Eye (tissue), 1 donor: ENCODE measurements at regions not wholly inside any gene's neighbourhood (a gene's known extent, or its start where the extent isn't known, plus 50 kb on each side); places are given as distances from the start of the nearest gene placed in this dataset.
"Not testable (repeated sequence)": the region's sequence is repeated elsewhere in the genome, so short reads cannot be mapped to it uniquely, and the experiment has no call there.

Experiments used
- DNase-seq: peaks from one replicate; pipeline ENCODE4 v3.0.0-alpha.2; 2015

DNA sequence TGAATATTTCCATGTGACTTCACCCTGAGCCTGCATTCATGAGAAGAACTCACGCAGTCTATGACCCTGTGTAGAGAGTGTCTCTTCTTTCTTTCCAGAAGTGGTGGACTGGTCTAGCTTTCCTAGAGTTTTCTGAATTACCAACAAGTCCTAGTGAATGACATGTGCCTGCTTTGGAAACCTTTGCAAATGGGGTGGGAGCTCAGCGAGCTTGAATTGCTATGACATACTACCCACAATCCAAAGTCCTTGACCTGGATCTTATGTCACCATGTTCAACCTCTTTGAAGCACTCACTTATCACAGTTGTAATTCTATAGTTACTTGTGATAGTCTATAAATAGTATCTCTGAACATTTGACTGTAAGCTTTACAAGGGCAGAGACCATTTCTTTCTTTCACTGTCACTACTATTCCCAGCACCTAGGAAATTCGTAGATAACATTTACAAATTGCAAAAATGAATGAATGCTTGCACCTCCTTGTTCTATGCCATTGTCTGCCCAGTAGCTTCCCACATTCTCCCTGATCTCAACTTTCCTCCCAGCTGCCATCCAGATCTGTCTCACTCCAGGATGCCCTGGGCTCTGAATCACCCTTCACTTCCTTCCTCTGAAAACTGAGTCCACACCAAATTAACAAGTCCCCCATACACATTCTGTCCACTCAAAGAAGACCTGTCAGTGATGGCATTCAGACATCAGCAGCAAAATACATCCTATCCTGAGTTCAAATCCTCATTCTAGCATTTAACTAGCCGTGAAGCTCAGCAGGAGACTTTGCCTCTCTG, 201.9 kb upstream of the SESN3 start:
- DNase-seq, result no peak

DNA sequence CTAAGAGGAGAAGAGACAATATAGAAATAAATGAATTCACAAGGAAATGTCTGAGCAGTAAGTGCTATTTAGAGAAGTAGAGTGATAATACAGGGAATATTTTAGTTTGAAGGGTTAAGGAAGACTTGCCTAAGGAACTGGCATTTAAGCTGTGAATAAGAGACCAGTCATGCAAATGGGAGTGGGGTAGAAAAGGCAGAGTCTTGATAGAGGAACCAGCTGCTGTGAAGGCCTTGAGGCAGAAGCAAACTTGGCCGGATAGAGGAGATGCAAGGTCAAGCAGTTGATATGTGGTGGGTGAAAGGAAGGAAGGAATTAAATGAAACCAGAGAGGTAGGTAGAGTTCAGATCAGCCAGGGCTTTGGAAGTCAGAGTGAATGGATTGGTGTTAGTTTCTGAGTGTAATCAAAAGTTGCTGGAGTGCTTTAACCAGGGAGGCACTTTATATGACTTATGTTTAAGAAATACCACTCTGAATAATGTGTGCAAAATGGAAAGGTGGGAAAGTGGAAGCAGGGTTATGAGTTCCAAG, 198.4 kb upstream of the SESN3 start:
- DNase-seq, result no peak

DNA sequence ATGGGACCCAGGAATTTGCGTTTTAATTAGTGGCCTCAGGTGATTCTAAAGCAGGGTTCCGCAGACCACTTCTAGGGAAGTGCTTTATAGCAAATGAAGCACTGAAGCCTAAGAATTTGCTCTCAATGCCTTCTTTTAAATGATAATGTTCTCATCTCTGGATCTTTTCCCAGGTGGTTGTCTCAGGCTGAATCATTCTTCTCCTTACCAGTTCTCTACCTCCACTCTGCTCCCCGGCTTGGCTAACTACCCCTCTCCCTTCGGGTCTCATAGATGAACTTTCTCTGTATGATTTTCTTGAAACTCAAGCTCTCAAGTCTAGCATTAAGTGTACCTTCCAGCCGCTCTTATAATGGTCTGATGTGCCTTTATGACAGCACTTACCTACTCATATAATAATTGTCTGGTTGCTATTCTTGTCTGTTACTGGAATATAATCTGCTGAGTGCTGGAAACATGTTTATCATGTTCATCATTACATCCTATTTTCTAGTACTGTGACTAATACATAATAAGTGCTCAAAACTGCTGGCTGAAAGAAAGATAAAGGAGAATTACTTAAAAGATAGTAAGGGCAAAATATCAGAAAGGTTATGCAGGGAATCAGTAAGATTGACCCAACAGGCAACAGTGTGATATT, 195.9 kb upstream of the SESN3 start:
- DNase-seq, result no peak

DNA sequence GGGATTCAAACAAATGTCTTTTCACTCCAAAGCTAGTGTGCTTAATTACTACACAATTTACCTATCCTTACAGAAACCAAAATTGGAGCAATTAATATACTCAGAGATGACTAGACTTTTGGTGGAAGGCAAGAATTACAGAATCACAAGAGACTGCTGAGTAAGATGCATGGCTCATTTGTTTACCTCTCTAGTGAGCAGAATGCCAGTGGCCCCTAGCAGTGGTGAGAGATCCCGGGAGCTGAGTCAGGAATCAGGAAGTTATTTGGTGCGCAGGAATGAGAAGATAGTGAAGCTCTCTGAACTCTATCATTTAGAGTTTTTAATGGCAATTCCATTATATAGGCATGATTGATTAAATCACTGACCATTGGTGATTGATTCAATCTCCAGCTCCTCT, 188.9 kb upstream of the SESN3 start:
- DNase-seq, result no peak

DNA sequence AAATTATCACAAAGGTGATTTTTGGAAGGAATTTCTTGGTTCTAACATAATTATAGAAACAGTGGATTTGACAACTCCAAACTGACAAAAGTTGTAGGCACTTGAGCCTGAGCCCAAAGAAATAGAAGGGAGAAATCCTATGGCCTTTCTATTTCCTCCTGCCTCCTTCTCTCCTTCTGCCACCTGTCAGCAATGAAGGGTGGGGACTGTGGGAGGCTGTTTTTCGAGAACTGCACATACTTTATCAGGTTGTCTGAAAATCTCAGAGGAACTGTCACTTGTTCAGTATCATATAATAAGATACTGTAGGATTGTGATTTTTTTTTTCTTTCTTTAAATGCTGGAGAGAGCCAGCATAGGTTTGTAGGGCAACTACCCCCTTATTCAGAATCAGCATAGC, 187.9 kb upstream of the SESN3 start:
- DNase-seq, result no peak

DNA sequence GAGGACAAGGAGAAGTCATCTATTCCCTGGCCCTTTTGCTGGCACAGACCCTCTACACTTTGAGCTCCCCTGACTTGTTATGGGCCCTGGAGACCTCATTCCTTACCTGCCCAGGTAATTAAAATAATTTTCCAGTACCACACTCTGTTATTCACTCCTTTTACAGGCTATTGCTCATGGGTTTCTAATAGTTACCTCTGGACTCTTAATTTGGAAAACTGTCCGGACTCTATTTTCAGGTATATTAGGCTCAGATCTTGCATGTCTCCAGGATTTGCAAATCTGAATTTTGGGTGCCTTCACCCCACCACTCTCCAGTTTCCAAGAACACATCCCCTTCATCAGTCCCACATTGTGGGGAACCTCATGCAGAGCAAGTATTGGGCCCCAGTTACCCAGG, 186.8 kb upstream of the SESN3 start:
- DNase-seq, result no peak

DNA sequence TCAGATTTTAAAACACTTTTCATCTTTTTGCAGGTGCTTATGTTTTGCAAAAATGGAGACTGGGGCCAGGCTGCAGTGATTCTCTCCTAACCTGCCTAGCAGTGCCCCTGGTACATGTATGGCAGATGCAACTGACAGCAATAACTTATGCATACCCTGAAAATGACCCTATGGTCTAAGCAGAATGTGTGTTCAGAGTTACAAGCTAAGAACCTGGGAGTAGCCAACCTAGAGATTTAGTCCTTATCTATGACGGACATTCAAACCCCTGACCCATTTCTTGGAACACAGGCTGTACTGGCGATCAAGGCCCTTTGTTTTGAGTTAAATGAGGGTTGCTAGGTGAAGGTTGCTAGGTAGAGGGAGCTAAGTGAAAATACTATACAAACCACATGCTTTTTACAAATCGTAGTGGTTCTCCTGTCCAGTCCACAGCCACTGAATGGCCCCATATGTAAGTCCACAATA, 184.9 kb upstream of the SESN3 start:
- no peak for DNase-seq

DNA sequence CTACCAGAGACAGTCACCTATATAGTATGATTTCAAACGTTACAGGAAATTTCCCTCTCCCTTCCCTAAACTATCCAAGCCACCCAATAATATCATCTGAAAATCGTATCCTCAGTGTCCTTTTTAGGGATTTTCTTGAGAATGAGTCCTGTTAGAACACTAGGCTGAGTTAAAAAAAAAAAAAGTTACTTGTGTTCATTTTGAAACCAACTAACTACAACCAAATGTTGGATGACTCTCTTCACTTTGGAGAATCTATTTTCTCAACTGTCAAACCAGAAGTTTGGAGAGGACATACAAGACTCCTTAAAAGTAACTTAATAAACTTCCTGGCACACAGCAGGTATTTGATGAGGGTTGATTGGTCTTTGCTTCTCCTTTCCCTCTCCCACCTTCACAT, 183.2 kb upstream of the SESN3 start:
- no peak for DNase-seq

DNA sequence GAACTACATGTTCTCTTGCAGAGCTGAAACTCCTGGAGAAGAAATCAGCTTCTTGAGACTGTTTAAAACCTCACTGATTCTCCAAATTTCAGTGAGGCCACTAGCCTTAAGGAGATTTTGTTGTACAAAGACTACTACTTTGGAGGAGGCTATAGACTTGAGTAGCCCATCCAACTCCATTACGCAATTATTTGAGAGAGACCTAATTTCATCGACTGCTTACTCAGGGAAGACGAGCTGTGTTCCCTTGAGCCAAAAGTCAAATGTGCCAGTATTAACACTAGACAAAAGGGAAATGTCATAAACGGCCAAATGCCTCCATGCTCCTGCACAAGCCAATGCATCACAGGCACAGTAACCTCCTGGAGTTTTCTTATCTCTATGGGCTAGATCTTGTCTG, 182.8 kb upstream of the SESN3 start:
- no peak for DNase-seq

DNA sequence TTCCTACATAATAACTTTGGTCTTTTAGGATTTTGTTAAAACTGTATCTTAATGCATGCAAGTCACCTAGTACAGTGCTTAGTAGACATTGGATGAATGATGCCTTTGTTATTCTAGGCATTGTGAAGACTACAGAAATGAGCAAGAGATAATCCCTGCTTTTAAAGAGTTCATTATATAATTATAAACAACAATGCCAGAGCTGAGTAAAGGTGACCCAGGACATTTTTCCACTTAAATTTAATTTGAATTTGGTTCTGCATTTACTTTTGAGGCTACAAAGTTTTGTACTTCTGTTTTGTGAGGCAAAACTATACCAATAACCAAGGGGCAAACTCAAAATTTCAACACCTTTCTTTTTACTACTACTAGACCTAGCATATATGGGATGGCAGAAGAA, 182.0 kb upstream of the SESN3 start:
- no peak for DNase-seq

DNA sequence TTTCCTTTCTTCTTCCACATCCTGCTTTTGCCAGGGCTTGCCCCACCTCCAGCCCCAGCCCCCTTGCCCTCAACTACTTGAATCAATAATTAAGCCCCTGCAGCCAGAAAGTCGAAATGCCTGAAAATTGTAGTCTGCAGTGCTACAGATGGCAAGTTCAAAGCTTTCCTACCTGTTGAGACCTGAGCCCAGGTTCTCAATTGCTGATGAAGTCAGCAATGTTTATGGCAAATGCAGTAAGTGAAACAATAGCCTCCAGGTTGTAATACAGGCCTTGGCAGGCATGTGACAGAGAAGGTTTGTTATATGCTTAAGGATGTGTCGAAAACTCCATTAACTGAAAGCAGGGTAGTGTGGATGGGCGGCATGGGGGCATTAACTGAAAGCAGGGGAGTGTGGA, 181.1 kb upstream of the SESN3 start:
- DNase-seq, result no peak

DNA sequence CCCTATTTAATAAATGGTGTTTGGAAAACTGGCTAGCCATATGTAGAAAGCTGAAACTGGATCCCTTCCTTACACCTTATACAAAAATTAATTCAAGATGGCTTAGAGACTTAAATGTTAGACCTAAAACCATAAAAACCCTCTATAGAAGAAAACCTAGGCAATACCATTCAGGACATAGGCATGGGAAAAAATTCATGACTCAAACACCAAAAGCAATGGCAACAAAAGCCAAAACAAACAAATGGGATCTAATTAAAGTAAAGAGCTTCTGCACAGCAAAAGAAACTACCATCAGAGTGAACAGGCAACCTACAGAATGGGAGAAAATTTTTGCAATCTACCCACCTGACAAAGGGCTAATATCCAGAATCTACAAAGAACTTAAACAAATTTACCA, 179.7 kb upstream of the SESN3 start:
- not testable (repeated sequence) for DNase-seq

DNA sequence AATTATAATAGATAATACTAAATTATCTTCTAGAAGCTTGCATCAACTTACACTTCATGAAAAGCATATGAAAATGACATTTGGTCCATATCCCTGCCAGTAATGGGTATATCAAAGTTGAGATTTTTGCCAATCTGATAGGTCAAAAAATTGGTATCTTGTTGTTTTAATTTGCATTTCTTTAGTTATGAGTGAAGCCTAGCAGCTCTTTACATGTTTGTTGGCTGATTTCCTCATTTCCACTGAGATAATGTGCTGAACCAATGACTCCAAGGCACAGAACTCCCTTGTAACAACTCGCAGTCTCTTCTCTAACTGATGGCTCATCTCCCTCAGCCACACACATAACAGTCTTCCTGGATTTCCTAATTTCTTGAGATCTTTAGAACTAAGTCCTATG, 175.3 kb upstream of the SESN3 start:
- no peak for DNase-seq

DNA sequence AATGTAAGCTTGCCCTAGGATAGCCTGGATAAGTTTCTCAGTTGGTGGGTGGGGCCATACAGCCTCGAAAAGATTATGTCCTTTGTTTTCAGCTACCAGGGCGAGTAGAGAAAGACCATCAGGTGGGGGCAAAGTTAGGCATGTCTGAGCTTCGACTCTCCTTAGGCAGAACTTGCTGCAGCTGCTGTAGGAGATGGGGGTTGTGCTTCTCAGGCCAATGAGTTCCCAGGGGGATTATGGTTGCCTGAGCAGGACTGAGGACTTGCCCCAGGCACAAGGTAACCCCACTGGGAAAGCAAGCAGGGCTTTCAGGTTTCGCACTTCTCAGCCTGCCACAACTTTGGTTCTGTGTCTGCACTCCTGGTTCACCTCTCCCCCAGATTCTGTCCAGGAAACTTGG, 173.4 kb upstream of the SESN3 start:
- DNase-seq, result no peak

DNA sequence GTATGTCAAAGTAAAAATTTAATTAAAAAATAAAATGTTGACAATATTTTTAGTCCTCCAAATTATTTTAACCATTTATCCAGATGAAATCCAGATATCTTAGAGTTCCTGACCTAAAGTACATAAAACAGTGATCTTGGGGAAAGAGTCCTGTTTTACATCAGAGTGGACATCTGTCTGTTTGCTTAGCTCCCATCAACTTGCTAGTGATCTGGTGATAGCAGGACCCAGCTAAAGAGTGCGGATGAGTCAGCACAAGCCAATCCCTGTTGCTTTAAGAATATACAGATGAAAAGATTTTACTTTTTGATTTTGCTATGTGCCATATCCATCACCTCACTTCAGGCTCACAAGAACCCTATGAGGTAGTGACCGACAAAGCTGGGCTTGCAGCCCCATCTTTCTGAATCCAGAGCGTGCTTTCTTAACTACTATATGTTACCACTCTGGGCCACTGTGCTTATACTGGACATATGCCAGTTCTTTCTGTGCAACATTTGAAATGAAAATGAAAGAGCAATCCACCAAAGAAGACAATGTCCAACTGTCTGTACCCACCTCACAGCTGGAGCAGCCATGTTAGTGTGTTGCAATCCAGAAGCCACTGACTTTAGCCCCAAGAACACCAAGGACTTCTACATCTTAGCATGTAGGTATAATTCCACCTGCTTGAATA, 167.6 kb upstream of the SESN3 start:
- DNase-seq, result no peak

DNA sequence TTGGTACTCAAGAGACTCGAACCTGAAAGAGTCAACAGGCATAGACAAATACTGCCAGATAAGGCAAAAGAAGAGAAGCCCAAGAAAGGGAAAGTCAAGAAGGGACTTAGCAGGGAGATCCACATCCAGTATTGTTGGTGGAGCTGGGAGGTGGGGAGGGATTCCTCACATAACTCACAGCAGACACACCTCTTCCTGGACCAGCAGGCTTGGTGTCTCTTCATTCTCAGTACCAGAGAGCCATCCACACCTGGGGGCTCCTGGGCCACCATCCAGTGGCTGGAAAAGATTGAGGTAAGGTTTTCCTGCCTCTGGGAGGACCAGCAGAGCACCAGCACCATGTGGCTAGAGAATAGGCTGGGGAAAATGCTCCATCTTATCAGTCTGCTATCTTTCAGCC, 161.6 kb upstream of the SESN3 start:
- DNase-seq, result no peak

DNA sequence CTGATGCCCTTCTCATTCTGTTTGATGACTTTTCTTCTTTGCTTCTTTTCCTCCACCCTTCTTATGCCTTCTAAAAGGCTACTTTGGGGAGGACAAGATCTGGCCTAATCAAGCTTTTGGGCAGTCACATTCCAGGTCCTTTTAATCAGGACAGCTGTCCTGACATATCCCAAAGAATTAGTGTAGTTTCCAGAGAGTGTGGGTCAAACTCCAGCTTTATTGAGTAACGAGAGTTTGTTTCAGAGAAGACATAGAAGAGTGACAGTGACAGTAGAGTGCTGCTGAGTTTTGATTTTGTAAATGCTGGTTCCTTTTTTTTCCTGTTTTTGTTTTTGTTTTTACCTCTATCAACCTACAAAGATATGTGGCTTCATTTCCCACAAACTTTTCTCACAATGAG, 158.4 kb upstream of the SESN3 start:
- no peak for DNase-seq

DNA sequence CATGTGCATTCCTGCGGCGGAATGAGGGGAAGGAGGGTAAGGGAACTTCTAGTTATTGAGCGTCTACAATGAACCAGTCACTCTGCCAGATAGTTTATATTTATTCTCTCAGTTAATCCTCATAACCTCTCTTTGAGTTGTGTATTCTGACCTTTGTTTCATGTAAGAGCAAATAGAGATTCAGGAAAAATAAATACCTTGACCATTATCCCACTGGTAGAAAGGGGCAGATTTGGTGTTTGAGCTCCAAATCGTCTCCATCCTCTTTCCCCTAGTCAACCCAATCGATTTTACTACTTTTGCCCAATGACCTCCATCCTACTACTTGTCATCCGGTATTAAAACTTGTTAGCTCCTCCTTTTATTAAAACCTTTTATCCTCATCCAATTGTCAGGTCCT, 157.1 kb upstream of the SESN3 start:
- no peak for DNase-seq

DNA sequence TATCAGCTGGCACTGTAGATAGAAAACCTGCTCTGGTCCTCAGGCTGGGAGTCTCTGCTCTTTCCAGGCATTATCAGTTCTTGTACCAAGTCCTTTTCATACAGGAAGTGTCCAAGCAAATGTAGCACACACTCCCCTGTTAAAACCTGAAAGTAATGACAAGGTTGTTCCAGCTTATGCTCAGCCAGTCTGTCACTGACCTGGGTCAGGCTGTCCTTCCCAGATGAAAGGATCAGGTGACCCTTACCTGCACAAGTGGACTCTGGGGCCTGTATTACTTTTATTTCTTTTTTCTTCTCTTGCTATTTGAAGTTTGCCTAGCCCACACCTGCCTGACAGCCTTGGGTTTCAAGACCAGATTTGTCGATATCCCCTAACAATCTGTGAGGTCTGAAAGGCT, 156.3 kb upstream of the SESN3 start:
- no peak for DNase-seq

DNA sequence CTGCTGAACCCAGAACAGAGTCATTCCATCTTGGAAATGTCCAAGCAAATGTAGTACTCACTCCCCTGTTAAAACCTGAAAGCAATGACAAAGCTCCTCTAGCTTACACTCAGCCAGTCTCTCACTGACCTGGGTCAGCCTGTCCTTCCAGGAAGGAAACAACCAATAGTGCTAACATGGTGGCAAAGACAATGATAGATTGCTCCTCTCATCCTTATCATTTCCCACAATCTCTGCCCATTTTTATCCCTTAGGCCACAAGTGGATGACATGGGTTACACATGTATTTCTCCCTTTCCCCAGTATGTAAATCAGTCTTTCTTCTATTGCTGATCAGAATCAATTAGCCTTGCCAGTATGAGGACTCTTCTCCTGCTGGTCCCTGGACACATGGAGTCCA, 154.6 kb upstream of the SESN3 start:
- DNase-seq, result no peak

DNA sequence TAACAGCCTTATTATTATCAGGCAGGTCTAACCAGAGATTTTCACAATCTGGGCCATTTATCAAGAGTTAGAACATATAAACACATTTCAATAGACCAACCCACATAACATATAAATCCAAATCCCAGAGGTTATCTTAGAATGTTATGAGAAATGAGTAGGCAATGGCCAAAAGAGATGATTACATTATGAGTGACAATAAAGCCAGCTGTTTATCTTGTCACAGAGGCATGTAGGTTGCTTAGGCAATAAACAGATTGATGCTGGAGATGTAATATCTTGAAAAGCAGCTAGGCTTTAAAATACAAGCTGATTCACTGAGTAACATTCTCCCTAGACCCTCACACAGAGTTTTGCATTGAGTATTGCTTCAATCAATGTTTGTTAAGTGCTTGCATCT, 148.5 kb upstream of the SESN3 start:
- DNase-seq, result no peak

DNA sequence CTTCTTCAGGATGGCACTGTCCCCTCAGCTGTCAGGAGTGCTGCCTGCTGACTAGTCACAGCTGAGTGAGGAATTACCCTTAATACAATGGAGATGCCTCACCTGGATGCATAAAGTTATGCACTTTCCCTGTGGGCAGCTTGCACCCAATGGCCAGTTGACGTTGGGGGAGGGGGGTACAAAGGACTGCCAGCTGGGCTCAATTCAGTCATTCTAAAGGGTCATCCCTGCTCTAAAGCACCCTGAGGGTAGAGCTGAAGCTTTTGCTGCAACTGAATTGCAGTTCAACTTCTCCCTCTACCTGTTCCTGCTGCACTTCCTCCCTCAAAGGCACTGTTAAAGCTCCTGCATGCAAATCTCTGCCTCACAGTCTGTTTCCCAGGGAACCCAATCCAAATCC, 147.8 kb upstream of the SESN3 start:
- no peak for DNase-seq

DNA sequence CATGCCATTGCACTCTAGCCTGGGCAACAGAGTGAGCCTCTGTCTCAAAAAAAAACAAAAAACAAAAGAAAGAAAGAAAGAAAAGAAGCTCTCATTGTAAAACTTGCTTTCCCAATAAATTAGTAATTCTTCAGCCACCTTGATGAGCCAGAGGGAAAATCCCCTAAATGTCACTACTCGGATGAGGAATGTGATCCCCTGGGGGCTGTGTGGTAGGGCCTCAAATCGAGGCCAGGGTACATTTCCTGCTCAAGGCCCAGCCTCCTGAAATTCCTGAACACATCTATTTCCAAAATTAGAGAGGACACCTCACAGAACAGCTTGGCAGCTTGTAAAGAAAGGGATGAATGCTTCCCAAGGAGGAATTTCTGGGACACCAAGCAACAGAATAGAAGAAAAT, 147.1 kb upstream of the SESN3 start:
- DNase-seq, result no peak

DNA sequence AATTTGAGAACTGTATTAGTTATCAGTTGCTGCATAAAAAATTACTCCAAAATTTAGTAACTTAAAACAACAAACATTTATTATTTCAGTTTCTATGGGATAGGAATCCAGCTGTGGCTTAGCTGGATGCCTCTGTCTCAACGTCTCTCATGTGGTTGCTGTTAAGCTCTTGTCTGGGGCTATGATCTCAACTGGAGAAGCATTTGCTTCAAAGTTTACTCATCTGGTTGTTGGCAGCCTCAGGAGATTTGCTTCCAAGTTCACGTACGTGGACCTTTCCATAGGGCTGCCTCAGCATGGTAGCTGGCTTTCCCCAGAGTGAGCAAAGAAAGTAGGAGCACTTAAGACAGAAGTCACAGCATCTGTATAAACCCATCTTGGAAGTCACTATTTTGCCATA, 144.9 kb upstream of the SESN3 start:
- DNase-seq, result no peak
